Adrenal gland (tissue), 5 donors: ENCODE measurements at regions not wholly inside any gene's neighbourhood (a gene's known extent, or its start where the extent isn't known, plus 50 kb on each side); places are given as distances from the start of the nearest gene placed in this dataset.

Experiments used
- CTCF ChIP-seq, 6 experiments: fragments of 450-650 bp in 4 of 6; fragments of 200-600 bp in 2 of 6; sonication (generic) in 1 of 6; IDR thresholded peaks; 1 replicate in 5 of 6; 2 replicates in 1 of 6; pipeline versions ENCODE4 v1.5.1 to v1.8.0; 2016 to 2021; ENCODE audit warnings: antibody characterized with exemption in 6 of 6, mild to moderate bottlenecking in 2 of 6, moderate library complexity in 1 of 6
- POLR2A ChIP-seq, 2 donors: fragments of 450-650 bp; IDR thresholded peaks; one replicate each; pipeline ENCODE4 v1.6.1; 2017; ENCODE audit warnings: antibody characterized with exemption in 2 of 2, mild to moderate bottlenecking in 2 of 2, moderate library complexity in 1 of 2
- donor health status: DM: no; HTN: no; CAD: no.

DNA sequence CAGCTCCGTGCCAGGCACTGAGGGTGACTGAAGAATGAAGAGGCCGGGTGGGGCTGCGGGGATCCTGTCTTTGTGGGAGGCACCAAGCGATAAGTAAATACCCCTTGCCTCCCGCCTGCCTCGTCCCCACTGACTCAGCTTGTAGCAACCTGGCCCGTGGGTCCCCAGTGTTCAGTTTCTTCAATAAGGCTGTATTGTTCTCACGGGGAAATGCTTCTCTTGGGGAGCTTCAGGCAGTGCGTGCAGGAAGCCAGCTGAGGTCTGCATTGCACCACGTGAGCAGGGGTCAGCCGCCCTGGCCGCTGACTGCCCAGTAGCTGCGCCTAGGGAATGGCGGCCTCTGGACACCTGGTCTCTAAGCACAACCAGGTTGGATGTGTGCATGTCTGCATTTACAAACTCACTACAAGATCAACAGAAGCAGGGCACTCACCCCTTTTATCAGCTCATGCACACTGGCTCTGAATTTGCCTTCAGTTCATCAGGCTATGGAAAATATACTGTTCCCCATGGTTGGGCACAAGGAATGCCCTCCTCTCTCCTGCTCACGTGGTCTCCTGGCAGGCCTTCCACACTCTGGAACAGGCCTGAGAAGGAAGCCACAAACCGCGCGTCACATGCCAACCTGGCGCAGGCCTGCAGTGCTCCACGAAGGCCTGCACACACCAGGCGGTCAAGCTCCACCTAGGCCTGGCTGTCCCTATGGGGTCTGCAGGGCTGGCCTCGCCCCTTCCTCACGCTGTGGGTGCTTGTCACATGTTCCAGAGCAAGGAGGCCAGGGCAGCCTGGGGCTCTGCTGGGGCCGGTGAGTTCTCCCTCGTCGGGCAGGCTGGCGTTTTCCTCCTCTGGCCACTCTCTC is 135.7 kb upstream of the RNF32 start:
- TF ChIP-seq CTCF (IDR thresholded peaks at IDR 0.05) (no peak), POLR2A (IDR thresholded peaks at IDR 0.05) (no peak)
